GM23338 (cell line): ENCODE measurements at regions not wholly inside any gene's neighbourhood (a gene's known extent, or its start where the extent isn't known, plus 50 kb on each side); places are given as distances from the start of the nearest gene placed in this dataset.

ENCODE experiments used
- ATAC-seq: fragments of 200-7000 bp; cut with Tn5 transposase; 3 replicates; pipeline ENCODE4 v1.9.1; 2020
- DNase-seq: peaks from one replicate; pipeline ENCODE4 v3.0.0-alpha.2; 2015; ENCODE audit warnings: low spot score
- H2AFZ ChIP-seq: fragments of 200-600 bp; sonication (generic); 2 replicates; pipeline ENCODE4 v1.8.0; 2016; ENCODE audit warnings: antibody characterized with exemption, mild to moderate bottlenecking, moderate library complexity
- H3F3A ChIP-seq: fragments of 200-600 bp; sonication (generic); replicated peaks from 2 replicates; pipeline ENCODE4 v1.8.0; 2017; ENCODE audit warnings: antibody characterized with exemption, mixed run types, low read depth
- H3K27ac ChIP-seq: fragments of 200-600 bp; sonication (generic); 2 replicates; pipeline ENCODE4 v1.6.1; 2016; ENCODE audit warnings: low read depth
- H3K27me3 ChIP-seq: fragments of 200-600 bp; sonication (generic); 2 replicates; pipeline ENCODE4 v1.8.0; 2016; ENCODE audit warnings: mild to moderate bottlenecking, mixed run types, moderate library complexity; ENCODE audit not compliant: insufficient read depth
- H3K36me3 ChIP-seq: fragments of 200-600 bp; sonication (generic); 2 replicates; pipeline ENCODE4 v1.8.0; 2016; ENCODE audit warnings: mild to moderate bottlenecking; ENCODE audit not compliant: insufficient read depth
- H3K4me1 ChIP-seq: fragments of 200-600 bp; sonication (generic); 2 replicates; pipeline ENCODE4 v1.8.0; 2016; ENCODE audit warnings: mild to moderate bottlenecking, moderate library complexity; ENCODE audit not compliant: insufficient read depth
- H3K4me2 ChIP-seq: fragments of 200-600 bp; sonication (generic); 2 replicates; pipeline ENCODE4 v1.7.1; 2017; ENCODE audit warnings: mixed run types
- H3K4me3 ChIP-seq: fragments of 200-600 bp; sonication (generic); 2 replicates; pipeline ENCODE4 v1.6.1; 2016; ENCODE audit warnings: mixed run types
- H3K79me2 ChIP-seq: fragments of 200-600 bp; sonication (generic); replicated peaks from 2 replicates; pipeline ENCODE4 v1.8.0; 2017; ENCODE audit warnings: mild to moderate bottlenecking; ENCODE audit not compliant: insufficient read depth
- H3K9me2 ChIP-seq: fragments of 200-600 bp; sonication (generic); 2 replicates; pipeline ENCODE4 v1.8.0; 2017; ENCODE audit not compliant: insufficient read depth
- H4K20me1 ChIP-seq: fragments of 200-600 bp; sonication (generic); replicated peaks from 2 replicates; pipeline ENCODE4 v1.8.0; 2017; ENCODE audit warnings: mild to moderate bottlenecking; ENCODE audit not compliant: insufficient read depth
- H3K27ac Mint-ChIP-seq: 2 replicates; pipeline ENCODE4 v1.8.0; 2020; ENCODE audit warnings: inconsistent platforms, mild to moderate bottlenecking, moderate library complexity, mixed read lengths
- H3K27me3 Mint-ChIP-seq: 3 replicates; pipeline ENCODE4 v1.8.0; 2022; ENCODE audit warnings: low read depth, mild to moderate bottlenecking, moderate library complexity, mixed read lengths, inconsistent platforms; ENCODE audit not compliant: insufficient read depth, poor library complexity
- H3K36me3 Mint-ChIP-seq: 3 replicates; pipeline ENCODE4 v1.8.0; 2021; ENCODE audit warnings: low read depth, mild to moderate bottlenecking, inconsistent platforms, moderate library complexity, mixed read lengths
- H3K4me1 Mint-ChIP-seq: 3 replicates; pipeline ENCODE4 v1.8.0; 2020; ENCODE audit warnings: mild to moderate bottlenecking, inconsistent platforms, mixed read lengths
- H3K4me3 Mint-ChIP-seq: 3 replicates; pipeline ENCODE4 v1.8.0; 2021; ENCODE audit warnings: moderate library complexity, mild to moderate bottlenecking, inconsistent platforms, mixed read lengths
- H3K9me3 Mint-ChIP-seq: 3 replicates; pipeline ENCODE4 v1.8.0; 2020; ENCODE audit warnings: moderate library complexity, mild to moderate bottlenecking, inconsistent platforms, mixed read lengths
- CREB1 ChIP-seq: fragments of 250-450 bp; sonication (Bioruptor Pico); IDR thresholded peaks from 2 replicates; pipeline ENCODE4 v1.5.0; 2020; ENCODE audit warnings: low read depth, mild to moderate bottlenecking, moderate library complexity
- EZH2 ChIP-seq: fragments of 200-600 bp; sonication (generic); IDR thresholded peaks from one replicate; pipeline ENCODE4 v1.8.0; 2017; ENCODE audit warnings: antibody characterized with exemption, mild to moderate bottlenecking, low read depth; ENCODE audit not compliant: unreplicated experiment
- EZH2phosphoT487 ChIP-seq: fragments of 200-600 bp; sonication (generic); IDR thresholded peaks from one replicate; pipeline ENCODE4 v1.8.1; 2018; ENCODE audit warnings: antibody characterized with exemption; ENCODE audit not compliant: unreplicated experiment
- NANOG ChIP-seq: IDR thresholded peaks from 2 replicates; pipeline ENCODE4 v1.6.1; 2016; ENCODE audit warnings: antibody characterized with exemption, borderline replicate concordance
- POLR2AphosphoS5 ChIP-seq: IDR thresholded peaks from 2 replicates; pipeline ENCODE4 v1.6.1; 2016; ENCODE audit warnings: antibody characterized with exemption, low read depth
- STAT1 ChIP-seq: IDR thresholded peaks from one replicate; pipeline ENCODE4 v1.6.1; 2016; ENCODE audit warnings: antibody characterized with exemption; ENCODE audit not compliant: unreplicated experiment
- ZNF114 ChIP-seq: fragments of 250-450 bp; sonication (Bioruptor Pico); IDR thresholded peaks from 2 replicates; pipeline ENCODE4 v1.5.0; 2020; ENCODE audit warnings: mild to moderate bottlenecking, moderate library complexity
- ZNF331 ChIP-seq: fragments of 250-450 bp; sonication (Bioruptor Pico); IDR thresholded peaks from 2 replicates; pipeline ENCODE4 v1.5.0; 2020; ENCODE audit warnings: low read depth, mild to moderate bottlenecking, moderate library complexity
- TF ChIP-seq, protein P1 (sequence below), 2 experiments: fragments of 200-600 bp in 1 of 2; sonication (generic) in 1 of 2; conservative IDR thresholded peaks; 2 replicates each; pipeline versions ENCODE4 v1.5.1 to v1.6.1; 2016 to 2017; ENCODE audit warnings: antibody characterized with exemption in 2 of 2, low read depth in 2 of 2, mild to moderate bottlenecking in 2 of 2, moderate library complexity in 1 of 2
- TF ChIP-seq, protein P2 (sequence below): IDR thresholded peaks from 2 replicates; pipeline ENCODE4 v1.6.1; 2016; ENCODE audit warnings: antibody characterized with exemption
- TF ChIP-seq, protein P3 (sequence below): fragments of 250-450 bp; sonication (Bioruptor Pico); IDR thresholded peaks from 2 replicates; pipeline ENCODE4 v1.5.0; 2020; ENCODE audit warnings: mild to moderate bottlenecking, moderate library complexity

DNA sequence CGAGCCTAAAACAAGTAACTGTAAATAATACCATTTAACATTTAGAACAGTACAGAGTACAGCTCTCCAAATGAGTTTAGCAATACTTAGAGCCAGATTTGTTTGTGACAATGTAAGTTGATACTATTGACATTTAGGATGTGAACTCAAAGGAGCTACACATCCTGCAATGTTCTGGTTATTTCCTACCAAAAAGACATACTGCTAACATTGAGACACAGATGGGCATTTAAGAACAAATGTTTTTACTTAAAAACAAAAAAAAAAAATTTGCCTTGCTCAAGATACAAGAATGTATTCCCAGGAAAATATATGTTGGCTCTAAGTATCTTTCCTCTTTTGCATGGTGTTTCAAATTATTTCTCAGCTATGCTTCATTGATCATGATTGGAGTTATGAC, 1464.8 kb upstream of the PRMT6 start:
- Histone ChIP-seq H3K4me1 (no peaks in the 10 kb centered on the region), H3F3A (no peaks in the 10 kb centered on the region), H3K27ac (no peak overlapping the region), H3K9me2 (peaks cover 7% of the 10 kb centered on the region; the same call in 1 of the 2 replicates), H3K4me3 (no peak overlapping the region), H3K4me2 (no peak overlapping the region), H3K36me3 (no peaks in the 10 kb centered on the region), H3K79me2 (no peaks in the 10 kb centered on the region), H2AFZ (no peak overlapping the region), H3K27me3 (no peaks in the 10 kb centered on the region), H4K20me1 (no peaks in the 10 kb centered on the region)
- no peak overlapping the region for H3K4me3 Mint-ChIP-seq
- H3K36me3 Mint-ChIP-seq, result peaks cover 8% of the 10 kb centered on the region; the same call in 2 of the 3 replicates
- DNase-seq, result no peak
- peaks cover 5% of the 10 kb centered on the region for H3K4me1 Mint-ChIP-seq
- TF ChIP-seq, protein P1, sequence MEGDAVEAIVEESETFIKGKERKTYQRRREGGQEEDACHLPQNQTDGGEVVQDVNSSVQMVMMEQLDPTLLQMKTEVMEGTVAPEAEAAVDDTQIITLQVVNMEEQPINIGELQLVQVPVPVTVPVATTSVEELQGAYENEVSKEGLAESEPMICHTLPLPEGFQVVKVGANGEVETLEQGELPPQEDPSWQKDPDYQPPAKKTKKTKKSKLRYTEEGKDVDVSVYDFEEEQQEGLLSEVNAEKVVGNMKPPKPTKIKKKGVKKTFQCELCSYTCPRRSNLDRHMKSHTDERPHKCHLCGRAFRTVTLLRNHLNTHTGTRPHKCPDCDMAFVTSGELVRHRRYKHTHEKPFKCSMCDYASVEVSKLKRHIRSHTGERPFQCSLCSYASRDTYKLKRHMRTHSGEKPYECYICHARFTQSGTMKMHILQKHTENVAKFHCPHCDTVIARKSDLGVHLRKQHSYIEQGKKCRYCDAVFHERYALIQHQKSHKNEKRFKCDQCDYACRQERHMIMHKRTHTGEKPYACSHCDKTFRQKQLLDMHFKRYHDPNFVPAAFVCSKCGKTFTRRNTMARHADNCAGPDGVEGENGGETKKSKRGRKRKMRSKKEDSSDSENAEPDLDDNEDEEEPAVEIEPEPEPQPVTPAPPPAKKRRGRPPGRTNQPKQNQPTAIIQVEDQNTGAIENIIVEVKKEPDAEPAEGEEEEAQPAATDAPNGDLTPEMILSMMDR (conservative IDR thresholded peaks at IDR 0.05; ENCODE audit: low read depth in 2 of 2), result no peak
- TF ChIP-seq ZNF331 (CRISPR knock-in tag), result no peak
- TF ChIP-seq STAT1, result no peak
- TF ChIP-seq EZH2phosphoT487, result no peak
- no peak for TF ChIP-seq ZNF114 (CRISPR knock-in tag)
- TF ChIP-seq, protein P2, sequence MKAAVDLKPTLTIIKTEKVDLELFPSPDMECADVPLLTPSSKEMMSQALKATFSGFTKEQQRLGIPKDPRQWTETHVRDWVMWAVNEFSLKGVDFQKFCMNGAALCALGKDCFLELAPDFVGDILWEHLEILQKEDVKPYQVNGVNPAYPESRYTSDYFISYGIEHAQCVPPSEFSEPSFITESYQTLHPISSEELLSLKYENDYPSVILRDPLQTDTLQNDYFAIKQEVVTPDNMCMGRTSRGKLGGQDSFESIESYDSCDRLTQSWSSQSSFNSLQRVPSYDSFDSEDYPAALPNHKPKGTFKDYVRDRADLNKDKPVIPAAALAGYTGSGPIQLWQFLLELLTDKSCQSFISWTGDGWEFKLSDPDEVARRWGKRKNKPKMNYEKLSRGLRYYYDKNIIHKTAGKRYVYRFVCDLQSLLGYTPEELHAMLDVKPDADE, result no peak
- TF ChIP-seq, protein P3, sequence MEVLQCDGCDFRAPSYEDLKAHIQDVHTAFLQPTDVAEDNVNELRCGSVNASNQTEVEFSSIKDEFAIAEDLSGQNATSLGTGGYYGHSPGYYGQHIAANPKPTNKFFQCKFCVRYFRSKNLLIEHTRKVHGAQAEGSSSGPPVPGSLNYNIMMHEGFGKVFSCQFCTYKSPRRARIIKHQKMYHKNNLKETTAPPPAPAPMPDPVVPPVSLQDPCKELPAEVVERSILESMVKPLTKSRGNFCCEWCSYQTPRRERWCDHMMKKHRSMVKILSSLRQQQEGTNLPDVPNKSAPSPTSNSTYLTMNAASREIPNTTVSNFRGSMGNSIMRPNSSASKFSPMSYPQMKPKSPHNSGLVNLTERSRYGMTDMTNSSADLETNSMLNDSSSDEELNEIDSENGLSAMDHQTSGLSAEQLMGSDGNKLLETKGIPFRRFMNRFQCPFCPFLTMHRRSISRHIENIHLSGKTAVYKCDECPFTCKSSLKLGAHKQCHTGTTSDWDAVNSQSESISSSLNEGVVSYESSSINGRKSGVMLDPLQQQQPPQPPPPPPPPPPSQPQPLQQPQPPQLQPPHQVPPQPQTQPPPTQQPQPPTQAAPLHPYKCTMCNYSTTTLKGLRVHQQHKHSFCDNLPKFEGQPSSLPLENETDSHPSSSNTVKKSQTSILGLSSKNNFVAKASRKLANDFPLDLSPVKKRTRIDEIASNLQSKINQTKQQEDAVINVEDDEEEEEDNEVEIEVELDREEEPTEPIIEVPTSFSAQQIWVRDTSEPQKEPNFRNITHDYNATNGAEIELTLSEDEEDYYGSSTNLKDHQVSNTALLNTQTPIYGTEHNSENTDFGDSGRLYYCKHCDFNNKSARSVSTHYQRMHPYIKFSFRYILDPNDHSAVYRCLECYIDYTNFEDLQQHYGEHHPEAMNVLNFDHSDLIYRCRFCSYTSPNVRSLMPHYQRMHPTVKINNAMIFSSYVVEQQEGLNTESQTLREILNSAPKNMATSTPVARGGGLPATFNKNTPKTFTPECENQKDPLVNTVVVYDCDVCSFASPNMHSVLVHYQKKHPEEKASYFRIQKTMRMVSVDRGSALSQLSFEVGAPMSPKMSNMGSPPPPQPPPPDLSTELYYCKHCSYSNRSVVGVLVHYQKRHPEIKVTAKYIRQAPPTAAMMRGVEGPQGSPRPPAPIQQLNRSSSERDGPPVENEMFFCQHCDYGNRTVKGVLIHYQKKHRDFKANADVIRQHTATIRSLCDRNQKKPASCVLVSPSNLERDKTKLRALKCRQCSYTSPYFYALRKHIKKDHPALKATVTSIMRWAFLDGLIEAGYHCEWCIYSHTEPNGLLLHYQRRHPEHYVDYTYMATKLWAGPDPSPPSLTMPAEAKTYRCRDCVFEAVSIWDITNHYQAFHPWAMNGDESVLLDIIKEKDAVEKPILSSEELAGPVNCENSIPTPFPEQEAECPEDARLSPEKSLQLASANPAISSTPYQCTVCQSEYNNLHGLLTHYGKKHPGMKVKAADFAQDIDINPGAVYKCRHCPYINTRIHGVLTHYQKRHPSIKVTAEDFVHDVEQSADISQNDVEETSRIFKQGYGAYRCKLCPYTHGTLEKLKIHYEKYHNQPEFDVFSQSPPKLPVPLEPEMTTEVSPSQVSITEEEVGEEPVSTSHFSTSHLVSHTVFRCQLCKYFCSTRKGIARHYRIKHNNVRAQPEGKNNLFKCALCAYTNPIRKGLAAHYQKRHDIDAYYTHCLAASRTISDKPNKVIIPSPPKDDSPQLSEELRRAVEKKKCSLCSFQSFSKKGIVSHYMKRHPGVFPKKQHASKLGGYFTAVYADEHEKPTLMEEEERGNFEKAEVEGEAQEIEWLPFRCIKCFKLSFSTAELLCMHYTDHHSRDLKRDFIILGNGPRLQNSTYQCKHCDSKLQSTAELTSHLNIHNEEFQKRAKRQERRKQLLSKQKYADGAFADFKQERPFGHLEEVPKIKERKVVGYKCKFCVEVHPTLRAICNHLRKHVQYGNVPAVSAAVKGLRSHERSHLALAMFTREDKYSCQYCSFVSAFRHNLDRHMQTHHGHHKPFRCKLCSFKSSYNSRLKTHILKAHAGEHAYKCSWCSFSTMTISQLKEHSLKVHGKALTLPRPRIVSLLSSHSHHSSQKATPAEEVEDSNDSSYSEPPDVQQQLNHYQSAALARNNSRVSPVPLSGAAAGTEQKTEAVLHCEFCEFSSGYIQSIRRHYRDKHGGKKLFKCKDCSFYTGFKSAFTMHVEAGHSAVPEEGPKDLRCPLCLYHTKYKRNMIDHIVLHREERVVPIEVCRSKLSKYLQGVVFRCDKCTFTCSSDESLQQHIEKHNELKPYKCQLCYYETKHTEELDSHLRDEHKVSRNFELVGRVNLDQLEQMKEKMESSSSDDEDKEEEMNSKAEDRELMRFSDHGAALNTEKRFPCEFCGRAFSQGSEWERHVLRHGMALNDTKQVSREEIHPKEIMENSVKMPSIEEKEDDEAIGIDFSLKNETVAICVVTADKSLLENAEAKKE, result no peak
- TF ChIP-seq CREB1 (CRISPR knock-in tag), result no peak
- TF ChIP-seq NANOG, result no peak
- no peak for TF ChIP-seq EZH2
- no peak for TF ChIP-seq POLR2AphosphoS5
- H3K27ac Mint-ChIP-seq, result no peak overlapping the region
- ATAC-seq, result no peak
- H3K9me3 Mint-ChIP-seq, result peaks cover 8% of the 10 kb centered on the region
- H3K27me3 Mint-ChIP-seq, result no peaks in the 10 kb centered on the region
